GM23338 (cell line): ENCODE measurements at regions not wholly inside any gene's neighbourhood (a gene's known extent, or its start where the extent isn't known, plus 50 kb on each side); places are given as distances from the start of the nearest gene placed in this dataset.

Source experiments
- ATAC-seq: fragments of 200-7000 bp; cut with Tn5 transposase; 3 replicates; pipeline ENCODE4 v1.9.1; 2020
- DNase-seq: peaks from one replicate; pipeline ENCODE4 v3.0.0-alpha.2; 2015; ENCODE audit warnings: low spot score
- H2AFZ ChIP-seq: fragments of 200-600 bp; sonication (generic); 2 replicates; pipeline ENCODE4 v1.8.0; 2016; ENCODE audit warnings: antibody characterized with exemption, mild to moderate bottlenecking, moderate library complexity
- H3F3A ChIP-seq: fragments of 200-600 bp; sonication (generic); replicated peaks from 2 replicates; pipeline ENCODE4 v1.8.0; 2017; ENCODE audit warnings: antibody characterized with exemption, mixed run types, low read depth
- H3K27ac ChIP-seq: fragments of 200-600 bp; sonication (generic); 2 replicates; pipeline ENCODE4 v1.6.1; 2016; ENCODE audit warnings: low read depth
- H3K27me3 ChIP-seq: fragments of 200-600 bp; sonication (generic); 2 replicates; pipeline ENCODE4 v1.8.0; 2016; ENCODE audit warnings: mild to moderate bottlenecking, mixed run types, moderate library complexity; ENCODE audit not compliant: insufficient read depth
- H3K36me3 ChIP-seq: fragments of 200-600 bp; sonication (generic); 2 replicates; pipeline ENCODE4 v1.8.0; 2016; ENCODE audit warnings: mild to moderate bottlenecking; ENCODE audit not compliant: insufficient read depth
- H3K4me1 ChIP-seq: fragments of 200-600 bp; sonication (generic); 2 replicates; pipeline ENCODE4 v1.8.0; 2016; ENCODE audit warnings: mild to moderate bottlenecking, moderate library complexity; ENCODE audit not compliant: insufficient read depth
- H3K4me2 ChIP-seq: fragments of 200-600 bp; sonication (generic); 2 replicates; pipeline ENCODE4 v1.7.1; 2017; ENCODE audit warnings: mixed run types
- H3K4me3 ChIP-seq: fragments of 200-600 bp; sonication (generic); 2 replicates; pipeline ENCODE4 v1.6.1; 2016; ENCODE audit warnings: mixed run types
- H3K79me2 ChIP-seq: fragments of 200-600 bp; sonication (generic); replicated peaks from 2 replicates; pipeline ENCODE4 v1.8.0; 2017; ENCODE audit warnings: mild to moderate bottlenecking; ENCODE audit not compliant: insufficient read depth
- H3K9me2 ChIP-seq: fragments of 200-600 bp; sonication (generic); 2 replicates; pipeline ENCODE4 v1.8.0; 2017; ENCODE audit not compliant: insufficient read depth
- H4K20me1 ChIP-seq: fragments of 200-600 bp; sonication (generic); replicated peaks from 2 replicates; pipeline ENCODE4 v1.8.0; 2017; ENCODE audit warnings: mild to moderate bottlenecking; ENCODE audit not compliant: insufficient read depth
- H3K27ac Mint-ChIP-seq: 2 replicates; pipeline ENCODE4 v1.8.0; 2020; ENCODE audit warnings: inconsistent platforms, mild to moderate bottlenecking, moderate library complexity, mixed read lengths
- H3K27me3 Mint-ChIP-seq: 3 replicates; pipeline ENCODE4 v1.8.0; 2022; ENCODE audit warnings: low read depth, mild to moderate bottlenecking, moderate library complexity, mixed read lengths, inconsistent platforms; ENCODE audit not compliant: insufficient read depth, poor library complexity
- H3K36me3 Mint-ChIP-seq: 3 replicates; pipeline ENCODE4 v1.8.0; 2021; ENCODE audit warnings: low read depth, mild to moderate bottlenecking, inconsistent platforms, moderate library complexity, mixed read lengths
- H3K4me1 Mint-ChIP-seq: 3 replicates; pipeline ENCODE4 v1.8.0; 2020; ENCODE audit warnings: mild to moderate bottlenecking, inconsistent platforms, mixed read lengths
- H3K4me3 Mint-ChIP-seq: 3 replicates; pipeline ENCODE4 v1.8.0; 2021; ENCODE audit warnings: moderate library complexity, mild to moderate bottlenecking, inconsistent platforms, mixed read lengths
- H3K9me3 Mint-ChIP-seq: 3 replicates; pipeline ENCODE4 v1.8.0; 2020; ENCODE audit warnings: moderate library complexity, mild to moderate bottlenecking, inconsistent platforms, mixed read lengths
- CTCF ChIP-seq, 2 experiments: fragments of 200-600 bp in 1 of 2; sonication (generic) in 1 of 2; conservative IDR thresholded peaks; 2 replicates each; pipeline versions ENCODE4 v1.5.1 to v1.6.1; 2016 to 2017; ENCODE audit warnings: antibody characterized with exemption in 2 of 2, low read depth in 2 of 2, mild to moderate bottlenecking in 2 of 2, moderate library complexity in 1 of 2
- EZH2 ChIP-seq: fragments of 200-600 bp; sonication (generic); IDR thresholded peaks from one replicate; pipeline ENCODE4 v1.8.0; 2017; ENCODE audit warnings: antibody characterized with exemption, mild to moderate bottlenecking, low read depth; ENCODE audit not compliant: unreplicated experiment
- EZH2phosphoT487 ChIP-seq: fragments of 200-600 bp; sonication (generic); IDR thresholded peaks from one replicate; pipeline ENCODE4 v1.8.1; 2018; ENCODE audit warnings: antibody characterized with exemption; ENCODE audit not compliant: unreplicated experiment
- NANOG ChIP-seq: IDR thresholded peaks from 2 replicates; pipeline ENCODE4 v1.6.1; 2016; ENCODE audit warnings: antibody characterized with exemption, borderline replicate concordance
- POLR2AphosphoS5 ChIP-seq: IDR thresholded peaks from 2 replicates; pipeline ENCODE4 v1.6.1; 2016; ENCODE audit warnings: antibody characterized with exemption, low read depth
- STAT1 ChIP-seq: IDR thresholded peaks from one replicate; pipeline ENCODE4 v1.6.1; 2016; ENCODE audit warnings: antibody characterized with exemption; ENCODE audit not compliant: unreplicated experiment
- ZNF114 ChIP-seq: fragments of 250-450 bp; sonication (Bioruptor Pico); IDR thresholded peaks from 2 replicates; pipeline ENCODE4 v1.5.0; 2020; ENCODE audit warnings: mild to moderate bottlenecking, moderate library complexity
- ZNF331 ChIP-seq: fragments of 250-450 bp; sonication (Bioruptor Pico); IDR thresholded peaks from 2 replicates; pipeline ENCODE4 v1.5.0; 2020; ENCODE audit warnings: low read depth, mild to moderate bottlenecking, moderate library complexity
- TF ChIP-seq, protein P1 (sequence below): fragments of 250-450 bp; sonication (Bioruptor Pico); IDR thresholded peaks from 2 replicates; pipeline ENCODE4 v1.5.0; 2020; ENCODE audit warnings: mild to moderate bottlenecking, moderate library complexity
- TF ChIP-seq, protein P2 (sequence below): IDR thresholded peaks from one replicate; pipeline ENCODE4 v1.6.1; 2018; ENCODE audit warnings: antibody characterized with exemption; ENCODE audit not compliant: unreplicated experiment

DNA sequence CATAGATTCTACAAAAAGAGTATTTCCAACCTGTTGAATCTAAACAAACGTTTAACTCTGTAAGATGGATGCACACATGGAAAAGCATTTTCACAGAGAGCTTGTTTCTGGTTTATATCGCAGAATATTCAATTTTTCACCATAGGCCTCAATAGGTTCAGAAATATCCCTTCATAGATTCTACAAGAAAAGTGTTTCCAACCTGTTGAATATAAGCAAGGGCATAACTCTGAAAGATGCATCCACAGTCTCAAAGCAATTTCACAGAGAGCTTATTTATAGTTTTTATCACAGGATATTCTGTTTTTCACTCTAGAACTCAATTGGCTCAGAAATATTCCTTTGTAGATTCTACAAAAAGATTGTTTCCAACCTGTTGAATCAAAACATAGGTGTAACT lies 1483.6 kb downstream of the UQCRFS1 start:
- no peaks in the 10 kb centered on the region for H3K9me2 ChIP-seq

DNA sequence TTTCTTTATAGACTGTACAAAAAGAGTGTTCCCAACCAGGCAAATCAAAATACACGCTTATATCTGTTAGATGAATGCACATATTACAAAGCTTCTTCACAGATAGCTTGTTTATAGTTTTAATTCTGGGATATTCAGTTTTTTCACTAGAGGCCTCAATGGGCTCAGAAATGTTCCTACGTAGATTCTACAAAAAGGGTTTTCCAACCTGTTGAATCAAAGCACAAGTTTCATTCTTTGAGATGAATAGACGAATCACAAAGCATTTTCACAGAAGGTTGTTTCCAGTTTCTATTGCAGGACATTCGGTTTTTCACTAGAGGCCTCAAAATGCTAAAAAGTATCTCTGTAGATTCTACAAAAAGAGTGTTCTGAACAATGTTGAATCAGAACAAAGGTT lies 1490.3 kb downstream of the UQCRFS1 start:
- Histone ChIP-seq H3K79me2 (no peaks in the 10 kb centered on the region), H3K27ac (no peak overlapping the region), H4K20me1 (no peaks in the 10 kb centered on the region), H3K4me2 (no peak overlapping the region), H3K27me3 (no peaks in the 10 kb centered on the region), H3K36me3 (peaks cover 22% of the 10 kb centered on the region), H3K4me1 (no peaks in the 10 kb centered on the region), H3K4me3 (no peak overlapping the region), H2AFZ (no peak overlapping the region), H3F3A (no peaks in the 10 kb centered on the region), H3K9me2 (no peaks in the 10 kb centered on the region)
- H3K9me3 Mint-ChIP-seq: peaks cover 99% of the 10 kb centered on the region
- no peak overlapping the region for H3K27ac Mint-ChIP-seq
- no peak for DNase-seq
- peaks cover 3% of the 10 kb centered on the region for H3K27me3 Mint-ChIP-seq
- H3K4me3 Mint-ChIP-seq: no peak overlapping the region
- no peak for ATAC-seq
- peaks cover 43% of the 10 kb centered on the region for H3K36me3 Mint-ChIP-seq
- H3K4me1 Mint-ChIP-seq: no peaks in the 10 kb centered on the region
- no peak for TF ChIP-seq CTCF (conservative IDR thresholded peaks at IDR 0.05; ENCODE audit: low read depth in 2 of 2)
- no peak for TF ChIP-seq ZNF331 (CRISPR knock-in tag)
- TF ChIP-seq EZH2phosphoT487: no peak
- TF ChIP-seq EZH2: no peak
- TF ChIP-seq, protein P1, sequence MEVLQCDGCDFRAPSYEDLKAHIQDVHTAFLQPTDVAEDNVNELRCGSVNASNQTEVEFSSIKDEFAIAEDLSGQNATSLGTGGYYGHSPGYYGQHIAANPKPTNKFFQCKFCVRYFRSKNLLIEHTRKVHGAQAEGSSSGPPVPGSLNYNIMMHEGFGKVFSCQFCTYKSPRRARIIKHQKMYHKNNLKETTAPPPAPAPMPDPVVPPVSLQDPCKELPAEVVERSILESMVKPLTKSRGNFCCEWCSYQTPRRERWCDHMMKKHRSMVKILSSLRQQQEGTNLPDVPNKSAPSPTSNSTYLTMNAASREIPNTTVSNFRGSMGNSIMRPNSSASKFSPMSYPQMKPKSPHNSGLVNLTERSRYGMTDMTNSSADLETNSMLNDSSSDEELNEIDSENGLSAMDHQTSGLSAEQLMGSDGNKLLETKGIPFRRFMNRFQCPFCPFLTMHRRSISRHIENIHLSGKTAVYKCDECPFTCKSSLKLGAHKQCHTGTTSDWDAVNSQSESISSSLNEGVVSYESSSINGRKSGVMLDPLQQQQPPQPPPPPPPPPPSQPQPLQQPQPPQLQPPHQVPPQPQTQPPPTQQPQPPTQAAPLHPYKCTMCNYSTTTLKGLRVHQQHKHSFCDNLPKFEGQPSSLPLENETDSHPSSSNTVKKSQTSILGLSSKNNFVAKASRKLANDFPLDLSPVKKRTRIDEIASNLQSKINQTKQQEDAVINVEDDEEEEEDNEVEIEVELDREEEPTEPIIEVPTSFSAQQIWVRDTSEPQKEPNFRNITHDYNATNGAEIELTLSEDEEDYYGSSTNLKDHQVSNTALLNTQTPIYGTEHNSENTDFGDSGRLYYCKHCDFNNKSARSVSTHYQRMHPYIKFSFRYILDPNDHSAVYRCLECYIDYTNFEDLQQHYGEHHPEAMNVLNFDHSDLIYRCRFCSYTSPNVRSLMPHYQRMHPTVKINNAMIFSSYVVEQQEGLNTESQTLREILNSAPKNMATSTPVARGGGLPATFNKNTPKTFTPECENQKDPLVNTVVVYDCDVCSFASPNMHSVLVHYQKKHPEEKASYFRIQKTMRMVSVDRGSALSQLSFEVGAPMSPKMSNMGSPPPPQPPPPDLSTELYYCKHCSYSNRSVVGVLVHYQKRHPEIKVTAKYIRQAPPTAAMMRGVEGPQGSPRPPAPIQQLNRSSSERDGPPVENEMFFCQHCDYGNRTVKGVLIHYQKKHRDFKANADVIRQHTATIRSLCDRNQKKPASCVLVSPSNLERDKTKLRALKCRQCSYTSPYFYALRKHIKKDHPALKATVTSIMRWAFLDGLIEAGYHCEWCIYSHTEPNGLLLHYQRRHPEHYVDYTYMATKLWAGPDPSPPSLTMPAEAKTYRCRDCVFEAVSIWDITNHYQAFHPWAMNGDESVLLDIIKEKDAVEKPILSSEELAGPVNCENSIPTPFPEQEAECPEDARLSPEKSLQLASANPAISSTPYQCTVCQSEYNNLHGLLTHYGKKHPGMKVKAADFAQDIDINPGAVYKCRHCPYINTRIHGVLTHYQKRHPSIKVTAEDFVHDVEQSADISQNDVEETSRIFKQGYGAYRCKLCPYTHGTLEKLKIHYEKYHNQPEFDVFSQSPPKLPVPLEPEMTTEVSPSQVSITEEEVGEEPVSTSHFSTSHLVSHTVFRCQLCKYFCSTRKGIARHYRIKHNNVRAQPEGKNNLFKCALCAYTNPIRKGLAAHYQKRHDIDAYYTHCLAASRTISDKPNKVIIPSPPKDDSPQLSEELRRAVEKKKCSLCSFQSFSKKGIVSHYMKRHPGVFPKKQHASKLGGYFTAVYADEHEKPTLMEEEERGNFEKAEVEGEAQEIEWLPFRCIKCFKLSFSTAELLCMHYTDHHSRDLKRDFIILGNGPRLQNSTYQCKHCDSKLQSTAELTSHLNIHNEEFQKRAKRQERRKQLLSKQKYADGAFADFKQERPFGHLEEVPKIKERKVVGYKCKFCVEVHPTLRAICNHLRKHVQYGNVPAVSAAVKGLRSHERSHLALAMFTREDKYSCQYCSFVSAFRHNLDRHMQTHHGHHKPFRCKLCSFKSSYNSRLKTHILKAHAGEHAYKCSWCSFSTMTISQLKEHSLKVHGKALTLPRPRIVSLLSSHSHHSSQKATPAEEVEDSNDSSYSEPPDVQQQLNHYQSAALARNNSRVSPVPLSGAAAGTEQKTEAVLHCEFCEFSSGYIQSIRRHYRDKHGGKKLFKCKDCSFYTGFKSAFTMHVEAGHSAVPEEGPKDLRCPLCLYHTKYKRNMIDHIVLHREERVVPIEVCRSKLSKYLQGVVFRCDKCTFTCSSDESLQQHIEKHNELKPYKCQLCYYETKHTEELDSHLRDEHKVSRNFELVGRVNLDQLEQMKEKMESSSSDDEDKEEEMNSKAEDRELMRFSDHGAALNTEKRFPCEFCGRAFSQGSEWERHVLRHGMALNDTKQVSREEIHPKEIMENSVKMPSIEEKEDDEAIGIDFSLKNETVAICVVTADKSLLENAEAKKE (CRISPR knock-in tag): no peak
- TF ChIP-seq POLR2AphosphoS5: no peak

More for the DNA sequence above, 1483.6 kb downstream of the UQCRFS1 start:
- H3K27me3 ChIP-seq: no peaks in the 10 kb centered on the region
- no peak overlapping the region for H2AFZ ChIP-seq
- no peak overlapping the region for H3K4me3 ChIP-seq
- peaks cover 59% of the 10 kb centered on the region for H3K36me3 ChIP-seq
- TF ChIP-seq ZNF331 (CRISPR knock-in tag): no peak
- TF ChIP-seq STAT1: no peak
- no peak for TF ChIP-seq NANOG
- TF ChIP-seq POLR2AphosphoS5: no peak
- no peak for TF ChIP-seq ZNF114
- TF ChIP-seq, protein P2, sequence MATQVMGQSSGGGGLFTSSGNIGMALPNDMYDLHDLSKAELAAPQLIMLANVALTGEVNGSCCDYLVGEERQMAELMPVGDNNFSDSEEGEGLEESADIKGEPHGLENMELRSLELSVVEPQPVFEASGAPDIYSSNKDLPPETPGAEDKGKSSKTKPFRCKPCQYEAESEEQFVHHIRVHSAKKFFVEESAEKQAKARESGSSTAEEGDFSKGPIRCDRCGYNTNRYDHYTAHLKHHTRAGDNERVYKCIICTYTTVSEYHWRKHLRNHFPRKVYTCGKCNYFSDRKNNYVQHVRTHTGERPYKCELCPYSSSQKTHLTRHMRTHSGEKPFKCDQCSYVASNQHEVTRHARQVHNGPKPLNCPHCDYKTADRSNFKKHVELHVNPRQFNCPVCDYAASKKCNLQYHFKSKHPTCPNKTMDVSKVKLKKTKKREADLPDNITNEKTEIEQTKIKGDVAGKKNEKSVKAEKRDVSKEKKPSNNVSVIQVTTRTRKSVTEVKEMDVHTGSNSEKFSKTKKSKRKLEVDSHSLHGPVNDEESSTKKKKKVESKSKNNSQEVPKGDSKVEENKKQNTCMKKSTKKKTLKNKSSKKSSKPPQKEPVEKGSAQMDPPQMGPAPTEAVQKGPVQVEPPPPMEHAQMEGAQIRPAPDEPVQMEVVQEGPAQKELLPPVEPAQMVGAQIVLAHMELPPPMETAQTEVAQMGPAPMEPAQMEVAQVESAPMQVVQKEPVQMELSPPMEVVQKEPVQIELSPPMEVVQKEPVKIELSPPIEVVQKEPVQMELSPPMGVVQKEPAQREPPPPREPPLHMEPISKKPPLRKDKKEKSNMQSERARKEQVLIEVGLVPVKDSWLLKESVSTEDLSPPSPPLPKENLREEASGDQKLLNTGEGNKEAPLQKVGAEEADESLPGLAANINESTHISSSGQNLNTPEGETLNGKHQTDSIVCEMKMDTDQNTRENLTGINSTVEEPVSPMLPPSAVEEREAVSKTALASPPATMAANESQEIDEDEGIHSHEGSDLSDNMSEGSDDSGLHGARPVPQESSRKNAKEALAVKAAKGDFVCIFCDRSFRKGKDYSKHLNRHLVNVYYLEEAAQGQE: no peak
- TF ChIP-seq EZH2: no peak
- no peaks in the 10 kb centered on the region for H3F3A ChIP-seq
- Mint-ChIP-seq H3K36me3 (peaks cover 75% of the 10 kb centered on the region), H3K27ac (no peak overlapping the region), H3K9me3 (peaks cover 55% of the 10 kb centered on the region), H3K4me3 (no peak overlapping the region), H3K4me1 (no peaks in the 10 kb centered on the region), H3K27me3 (no peaks in the 10 kb centered on the region)
- H3K4me1 ChIP-seq: no peaks in the 10 kb centered on the region
- H4K20me1 ChIP-seq: no peaks in the 10 kb centered on the region
- ATAC-seq: no peak
- H3K4me2 ChIP-seq: no peak overlapping the region
- no peak for DNase-seq
- no peak overlapping the region for H3K27ac ChIP-seq
- no peaks in the 10 kb centered on the region for H3K79me2 ChIP-seq
